Endothelial cell of umbilical vein (primary cell): ENCODE measurements at regions not wholly inside any gene's neighbourhood (a gene's known extent, or its start where the extent isn't known, plus 50 kb on each side); places are given as distances from the start of the nearest gene placed in this dataset.

Experiments
- BruUV-seq: library from RNA; stranded (reverse); fragments of 400-500 nt; replicated peaks from 2 replicates; lab custom pipeline; 2021; lab: Mats Ljungman, UMichigan
- CTCF ChIA-PET: fragments of 300-600, 350-600 bp; sonication (Branson Sonifier 250); formaldehyde crosslinking; loops from one replicate; lab custom pipeline; 2021; ENCODE audit warnings: antibody characterized with exemption, inconsistent platforms; lab: Charles Lee
- POLR2A ChIA-PET: fragments of 300-600, 350-600 bp; sonication (Branson Sonifier 250); formaldehyde crosslinking; loops from one replicate; lab custom pipeline; 2021; ENCODE audit warnings: antibody characterized with exemption, inconsistent platforms; lab: Charles Lee
- DNase-seq: peaks from one replicate; pipeline ENCODE4 v3.0.0-alpha.2; 2011; ENCODE audit warnings: low read depth, low spot score
- FAIRE-seq: peaks from 2 replicates; lab custom pipeline; 2011; peaks lifted over from hg19 to GRCh38; lab: Jason Lieb, UNC
- H2AFZ ChIP-seq: 2 replicates; pipeline ENCODE4 v1.6.0; 2012; ENCODE audit warnings: low read depth, low read length, control low read depth, inconsistent platforms
- H3K27ac ChIP-seq: 2 replicates; pipeline ENCODE4 v1.5.1; 2011; ENCODE audit warnings: low read depth, mild to moderate bottlenecking, control low read depth, low read length, moderate library complexity; ENCODE audit not compliant: insufficient read depth
- H3K27me3 ChIP-seq, 2 experiments: 2 replicates each; pipeline versions ENCODE4 v1.6.0 to v1.6.1; 2011; ENCODE audit warnings: low read length in 2 of 2, mixed read lengths in 1 of 2; ENCODE audit not compliant: control insufficient read depth in 2 of 2, insufficient read depth in 2 of 2
- H3K36me3 ChIP-seq, 2 experiments: 2 replicates in 1 of 2; 3 replicates in 1 of 2; pipeline ENCODE4 v1.5.1; 2011; ENCODE audit warnings: low read length in 2 of 2, mild to moderate bottlenecking in 1 of 2, moderate library complexity in 1 of 2; ENCODE audit not compliant: control insufficient read depth in 2 of 2, insufficient read depth in 2 of 2; ENCODE audit errors: extremely low read depth in 1 of 2
- H3K4me1 ChIP-seq: 3 replicates; pipeline ENCODE4 v1.5.1; 2011; ENCODE audit warnings: mild to moderate bottlenecking, low read length; ENCODE audit not compliant: control insufficient read depth, insufficient read depth; ENCODE audit errors: extremely low read depth
- H3K4me2 ChIP-seq: 2 replicates; pipeline ENCODE4 v1.6.1; 2011; ENCODE audit warnings: low read length, control low read depth, mixed read lengths; ENCODE audit not compliant: insufficient read depth
- H3K4me3 ChIP-seq, 3 experiments: fragments of 200-600 bp in 1 of 3; sonication (generic), shearing (Covaris generic) in 1 of 3; replicated peaks in 1 of 3; 2 replicates each; pipeline ENCODE4 v1.5.1; 2011 to 2016; ENCODE audit warnings: control low read depth in 3 of 3, low read length in 3 of 3, mild to moderate bottlenecking in 2 of 3, inconsistent platforms in 1 of 3, low read depth in 1 of 3, moderate library complexity in 1 of 3; ENCODE audit not compliant: insufficient read depth in 1 of 3
- H3K79me2 ChIP-seq: 2 replicates; pipeline ENCODE4 v1.6.0; 2012; ENCODE audit warnings: low read length, inconsistent platforms; ENCODE audit not compliant: control insufficient read depth, insufficient read depth
- H3K9ac ChIP-seq: replicated peaks from 2 replicates; pipeline ENCODE3; 2011; ENCODE audit warnings: low read length, control low read depth; ENCODE audit not compliant: insufficient read depth; ENCODE audit errors: extremely low read depth
- H3K9me1 ChIP-seq: replicated peaks from 3 replicates; pipeline ENCODE4 v1.6.0; 2011; ENCODE audit warnings: mild to moderate bottlenecking, low read length; ENCODE audit not compliant: control insufficient read depth, insufficient read depth; ENCODE audit errors: extremely low read depth
- H3K9me3 ChIP-seq: replicated peaks from 2 replicates; pipeline ENCODE4 v1.5.1; 2012; ENCODE audit warnings: low read length, inconsistent platforms; ENCODE audit not compliant: control insufficient read depth, insufficient read depth
- H4K20me1 ChIP-seq: replicated peaks from 2 replicates; pipeline ENCODE3; 2011; ENCODE audit warnings: mild to moderate bottlenecking, low read length; ENCODE audit not compliant: control insufficient read depth, insufficient read depth; ENCODE audit errors: extremely low read depth
- EZH2 ChIP-seq: IDR thresholded peaks from 2 replicates; pipeline ENCODE4 v1.6.1; 2012; ENCODE audit warnings: borderline replicate concordance, low read depth, mild to moderate bottlenecking, moderate library complexity, low read length, inconsistent platforms; ENCODE audit not compliant: severe bottlenecking
- FOS ChIP-seq: IDR thresholded peaks from 2 replicates; pipeline ENCODE4 v1.6.1; 2011; ENCODE audit warnings: mild to moderate bottlenecking, low read length, moderate library complexity, borderline replicate concordance; ENCODE audit not compliant: insufficient read depth
- GATA2 ChIP-seq: IDR thresholded peaks from 2 replicates; pipeline ENCODE4 v1.7.0; 2011; ENCODE audit warnings: low read depth, mild to moderate bottlenecking, moderate library complexity, mixed read lengths, low read length; ENCODE audit not compliant: insufficient read length, insufficient read depth
- JUN ChIP-seq: IDR thresholded peaks from 2 replicates; pipeline ENCODE4 v1.6.1; 2011; ENCODE audit warnings: borderline replicate concordance, low read depth; ENCODE audit not compliant: insufficient read length, insufficient read depth
- MYC ChIP-seq: IDR thresholded peaks from one replicate; pipeline ENCODE4 v1.6.1; 2011; ENCODE audit warnings: mild to moderate bottlenecking, low read depth, low read length
- POLR2A ChIP-seq: IDR thresholded peaks from 2 replicates; pipeline ENCODE4 v1.6.1; 2012; ENCODE audit warnings: low read depth, mild to moderate bottlenecking, control low read depth, low read length
- POLR2AphosphoS5 ChIP-seq: IDR thresholded peaks from 2 replicates; pipeline ENCODE4 v1.6.1; 2012; ENCODE audit warnings: low read depth, mild to moderate bottlenecking, control low read depth, low read length, moderate library complexity; ENCODE audit not compliant: insufficient read depth
- dilution Hi-C: fragments of 300-500 bp; cut with MboI; formaldehyde crosslinking; loops from one replicate; pipeline ENCODE4 v1.15.0; 2019; ENCODE audit warnings: low sequenced_read_pairs; ENCODE audit not compliant: extremely low pct_ligation_motif_present
- intact Hi-C: fragments of 100-400 bp; cut with micrococcal nuclease; formaldehyde crosslinking; loops from one replicate; pipeline ENCODE4 v1.10.0; 2022
- TF ChIP-seq, protein P1 (sequence below), 2 donors: IDR thresholded peaks; 1 replicate in 1 of 2; 2 replicates in 1 of 2; pipeline ENCODE4 v1.5.1; 2011; ENCODE audit warnings: low read length in 2 of 2, mild to moderate bottlenecking in 2 of 2, moderate library complexity in 2 of 2, control low read depth in 1 of 2, inconsistent platforms in 1 of 2, low read depth in 1 of 2; ENCODE audit not compliant: insufficient read depth in 1 of 2; ENCODE audit errors: extremely low read depth in 1 of 2
- TF ChIP-seq, protein P2 (sequence below): IDR thresholded peaks from 2 replicates; pipeline ENCODE4 v1.6.1; 2011; ENCODE audit not compliant: insufficient read depth, insufficient read length

DNA sequence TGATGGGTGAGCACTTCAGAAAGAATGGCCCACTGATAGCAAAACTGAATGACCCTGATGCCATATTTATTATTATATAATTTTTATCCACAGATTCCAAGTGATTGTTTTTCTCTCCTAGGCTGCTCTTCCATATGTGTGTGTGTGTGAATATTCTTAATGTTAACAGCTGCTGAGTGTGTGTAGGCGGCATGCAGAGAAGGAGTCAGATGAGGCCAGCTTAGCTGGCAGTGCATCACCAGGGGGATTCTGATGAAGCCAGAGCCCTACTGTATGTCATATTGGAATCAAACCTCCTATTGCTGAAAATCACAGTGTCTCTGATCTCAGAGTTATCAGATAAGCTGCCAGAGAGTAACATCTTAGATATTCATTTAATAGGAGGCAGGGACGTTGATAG, 177.1 kb downstream of the DMAC1 start:
- dilution Hi-C loops, result no loop called here
- TF ChIP-seq, protein P1, sequence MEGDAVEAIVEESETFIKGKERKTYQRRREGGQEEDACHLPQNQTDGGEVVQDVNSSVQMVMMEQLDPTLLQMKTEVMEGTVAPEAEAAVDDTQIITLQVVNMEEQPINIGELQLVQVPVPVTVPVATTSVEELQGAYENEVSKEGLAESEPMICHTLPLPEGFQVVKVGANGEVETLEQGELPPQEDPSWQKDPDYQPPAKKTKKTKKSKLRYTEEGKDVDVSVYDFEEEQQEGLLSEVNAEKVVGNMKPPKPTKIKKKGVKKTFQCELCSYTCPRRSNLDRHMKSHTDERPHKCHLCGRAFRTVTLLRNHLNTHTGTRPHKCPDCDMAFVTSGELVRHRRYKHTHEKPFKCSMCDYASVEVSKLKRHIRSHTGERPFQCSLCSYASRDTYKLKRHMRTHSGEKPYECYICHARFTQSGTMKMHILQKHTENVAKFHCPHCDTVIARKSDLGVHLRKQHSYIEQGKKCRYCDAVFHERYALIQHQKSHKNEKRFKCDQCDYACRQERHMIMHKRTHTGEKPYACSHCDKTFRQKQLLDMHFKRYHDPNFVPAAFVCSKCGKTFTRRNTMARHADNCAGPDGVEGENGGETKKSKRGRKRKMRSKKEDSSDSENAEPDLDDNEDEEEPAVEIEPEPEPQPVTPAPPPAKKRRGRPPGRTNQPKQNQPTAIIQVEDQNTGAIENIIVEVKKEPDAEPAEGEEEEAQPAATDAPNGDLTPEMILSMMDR (IDR thresholded peaks at IDR 0.05; ENCODE audit: extremely low read depth in 1 of 2, insufficient read depth in 1 of 2, low read depth in 1 of 2, low read length in 2 of 2), result no peak
- TF ChIP-seq GATA2 (no peak), POLR2A (no peak), POLR2AphosphoS5 (no peak), EZH2 (no peak), JUN (no peak), MYC (no peak), FOS (no peak)
- TF ChIP-seq, protein P2, sequence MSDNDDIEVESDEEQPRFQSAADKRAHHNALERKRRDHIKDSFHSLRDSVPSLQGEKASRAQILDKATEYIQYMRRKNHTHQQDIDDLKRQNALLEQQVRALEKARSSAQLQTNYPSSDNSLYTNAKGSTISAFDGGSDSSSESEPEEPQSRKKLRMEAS, result no peak

More for the DNA sequence above, 177.1 kb downstream of the DMAC1 start:
- Histone ChIP-seq H3K27ac (no peak overlapping the region), H3K4me2 (no peak overlapping the region), H3K4me3 (no peak overlapping the region), H3K9me3 (no peaks in the 10 kb centered on the region), H3K36me3 (no peaks in the 10 kb centered on the region), H3K4me1 (no peaks in the 10 kb centered on the region), H3K9me1 (no peaks in the 10 kb centered on the region), H3K27me3 (no peaks in the 10 kb centered on the region), H3K9ac (no peak overlapping the region), H2AFZ (no peak overlapping the region), H4K20me1 (no peaks in the 10 kb centered on the region), H3K79me2 (no peaks in the 10 kb centered on the region)
- intact Hi-C loops, result no loop called here
- ChIA-PET CTCF (no interaction called here), POLR2A (no interaction called here)
- BruUV-seq, result no TSS peak
- FAIRE-seq (no peak), DNase-seq (no peak)
